RWPE1 (cell line): ENCODE measurements at regions not wholly inside any gene's neighbourhood (a gene's known extent, or its start where the extent isn't known, plus 50 kb on each side); places are given as distances from the start of the nearest gene placed in this dataset.
A peak's percentile ranks its signal among the peaks of the same experiment; 100 is the strongest.

Experiments used
- CTCF ChIA-PET: fragments of 350-600 bp; sonication (Branson Sonifier 250); formaldehyde crosslinking; extraction: SDS; loops from one replicate; lab custom pipeline; 2021; lab: Yijun Ruan, JAX
- POLR2A ChIA-PET: fragments of 400-600 bp; formaldehyde crosslinking; extraction: SDS; loops from one replicate; lab custom pipeline; 2020; ENCODE audit warnings: antibody characterized with exemption; ENCODE audit not compliant: low non-redundant PET; lab: Yijun Ruan, JAX
- DNase-seq: peaks from one replicate; pipeline ENCODE4 v3.0.0; 2012; ENCODE audit warnings: low spot score
- H3K27ac ChIP-seq: fragments of 450-650 bp; 2 replicates; pipeline ENCODE4 v1.5.1; 2017
- CTCF ChIP-seq: fragments of 450-650 bp; conservative IDR thresholded peaks from 2 replicates; pipeline ENCODE4 v1.5.1; 2017; ENCODE audit warnings: low read depth, mild to moderate bottlenecking

GRCh38 chr3:126277629-126278378 is 79.4 kb downstream of the KLF15 start:
- TF ChIP-seq CTCF, result no peak
- CTCF ChIA-PET, result interaction anchor here (0.5 kb wide), 1 partner anchor 206 kb away, joined by 3 read pairs; no protein-coding TSS in a partner anchor
- no peak overlapping the region for H3K27ac ChIP-seq
- DNase-seq, result no peak
- POLR2A ChIA-PET, result no interaction called here

- DNase-seq, result no peak
- no peak for TF ChIP-seq CTCF
- H3K27ac ChIP-seq, result no peak overlapping the region
- ChIA-PET POLR2A (no interaction called here), CTCF (no interaction called here)
Observed at GRCh38 chr3:126275620-126275904, 81.6 kb downstream of the KLF15 start.

- no peak overlapping the region for H3K27ac ChIP-seq
- ChIA-PET POLR2A (no interaction called here), CTCF (interaction anchor here (0.7 kb wide), 1 partner anchor 282 kb away, joined by 8 read pairs; no protein-coding TSS in a partner anchor)
- no peak for DNase-seq
- TF ChIP-seq CTCF, result no peak
Observed at GRCh38 chr3:126274735-126275619, 82.2 kb downstream of the KLF15 start.

GRCh38 chr3:126270145-126270811 is 86.9 kb downstream of the KLF15 start:
- no peak for DNase-seq
- peak overlapping the region; percentile 82 for H3K27ac ChIP-seq
- no peak for TF ChIP-seq CTCF
- POLR2A ChIA-PET, result no interaction called here
- CTCF ChIA-PET, result interaction anchor here (0.6 kb wide), 1 partner anchor 19 kb away, joined by 11 read pairs; no protein-coding TSS in a partner anchor

GRCh38 chr3:126269354-126269753 is 87.9 kb downstream of the KLF15 start:
- ChIA-PET POLR2A (no interaction called here), CTCF (no interaction called here)
- TF ChIP-seq CTCF, result no peak
- no peak for DNase-seq
- H3K27ac ChIP-seq, result peak overlapping the region; percentile 95

- no peak for TF ChIP-seq CTCF
- no peak for DNase-seq
- ChIA-PET POLR2A (no interaction called here), CTCF (no interaction called here)
- peak overlapping the region; percentile 95 for H3K27ac ChIP-seq
Observed at GRCh38 chr3:126268866-126269265, 88.3 kb downstream of the KLF15 start.
